Aorta (tissue), 5 donors: ENCODE measurements at regions not wholly inside any gene's neighbourhood (a gene's known extent, or its start where the extent isn't known, plus 50 kb on each side); places are given as distances from the start of the nearest gene placed in this dataset.

Experiments used
- ATAC-seq: fragments of 200-7000 bp; cut with Tn5 transposase; one replicate; pipeline ENCODE4 v1.9.1; 2022; ENCODE audit warnings: moderate library complexity; ENCODE audit not compliant: low FRiP score
- DNase-seq, 2 donors: peaks; one replicate each; pipeline ENCODE4 v3.0.0-alpha.2; 2020
- H3K27ac ChIP-seq, 2 donors: one replicate each; pipeline ENCODE4 v1.5.1; 2013; ENCODE audit warnings: low read length in 2 of 2, mild to moderate bottlenecking in 2 of 2, moderate library complexity in 2 of 2, control low read depth in 1 of 2, inconsistent platforms in 1 of 2, low read depth in 1 of 2
- H3K27me3 ChIP-seq, 2 donors: one replicate each; pipeline ENCODE4 v1.6.1; 2013; ENCODE audit warnings: control low read depth in 1 of 2, low read length in 1 of 2, mild to moderate bottlenecking in 1 of 2, moderate library complexity in 1 of 2; ENCODE audit not compliant: insufficient read depth in 2 of 2, control insufficient read depth in 1 of 2
- H3K36me3 ChIP-seq, 2 donors: one replicate each; pipeline ENCODE4 v1.6.1; 2013; ENCODE audit warnings: control low read depth in 1 of 2, low read length in 1 of 2, mild to moderate bottlenecking in 1 of 2; ENCODE audit not compliant: insufficient read depth in 2 of 2, control insufficient read depth in 1 of 2
- H3K4me1 ChIP-seq, 2 donors: one replicate each; pipeline ENCODE4 v1.6.1; 2013; ENCODE audit warnings: low read length in 2 of 2, control low read depth in 1 of 2, mild to moderate bottlenecking in 1 of 2, moderate library complexity in 1 of 2; ENCODE audit not compliant: insufficient read depth in 2 of 2, control insufficient read depth in 1 of 2
- H3K4me3 ChIP-seq, 2 donors: one replicate each; pipeline ENCODE4 v1.5.1; 2013; ENCODE audit warnings: low read length in 2 of 2, control low read depth in 1 of 2, mild to moderate bottlenecking in 1 of 2
- H3K9me3 ChIP-seq: one replicate; pipeline ENCODE4 v1.6.1; 2013; ENCODE audit warnings: mild to moderate bottlenecking, low read length; ENCODE audit not compliant: control insufficient read depth
- WGBS, 2 donors: extraction: QIAGEN DNeasy Blood & Tissue Kit; methylation state at CpG; one replicate each; pipeline ENCODE4 v1.1.7; 2013; 5-methylcytosine and 5-hydroxymethylcytosine counted together
- intact Hi-C, 2 donors: fragments of 100-400 bp; cut with DNase I; formaldehyde crosslinking; loops; one replicate each; pipeline versions ENCODE4 v1.14.2 to v1.15.0; 2022
- donor health status: healthy with polysubstance abuse.
- donor health status: Bipolar disorder and iron deficiency.
- donor health status: DM: no; HTN: no; CAD: no.
- donor health status: DM: no; HTN: no; CAD: no.
- donor health status: DM: yes; HTN: yes; CAD: no.

GRCh38 chr2:122519821-122520611 is 764.6 kb downstream of the TSN start:
- intact Hi-C loops: no loop called here
- H3K4me1 ChIP-seq: no peaks in the 10 kb centered on the region
- H3K27me3 ChIP-seq: no peaks in the 10 kb centered on the region
- H3K9me3 ChIP-seq: no peaks in the 10 kb centered on the region
- 87 to 88% methylated on average over 4 of the region's 4 CpGs for WGBS, 2 donors
- no peaks in the 10 kb centered on the region for H3K36me3 ChIP-seq
- H3K27ac ChIP-seq: no peak overlapping the region
- no peak overlapping the region for H3K4me3 ChIP-seq
- ATAC-seq (no peak), DNase-seq (no peak)

- H3K27ac ChIP-seq: no peak overlapping the region
- H3K4me1 ChIP-seq: no peaks in the 10 kb centered on the region
- H3K4me3 ChIP-seq: no peak overlapping the region
- intact Hi-C loops: no loop called here
- WGBS, 2 donors: 90 to 93% methylated on average over 4 of the region's 4 CpGs
- H3K9me3 ChIP-seq: no peaks in the 10 kb centered on the region
- H3K36me3 ChIP-seq: no peaks in the 10 kb centered on the region
- no peak for ATAC-seq
- no peak for DNase-seq
- H3K27me3 ChIP-seq: no peaks in the 10 kb centered on the region
These were observed 767.7 kb downstream of the TSN start for GRCh38 chr2:122523143-122523542.

GRCh38 chr2:122523981-122524380 is 768.5 kb downstream of the TSN start:
- Histone ChIP-seq H3K4me1 (no peaks in the 10 kb centered on the region), H3K27me3 (no peaks in the 10 kb centered on the region), H3K36me3 (no peaks in the 10 kb centered on the region), H3K4me3 (no peak overlapping the region), H3K27ac (no peak overlapping the region), H3K9me3 (no peaks in the 10 kb centered on the region)
- ATAC-seq (no peak), DNase-seq (no peak)
- intact Hi-C loops: no loop called here
- 45 to 68% methylated on average over 3 of the region's 3 CpGs for WGBS, 2 donors

- WGBS, 2 donors: 14 to 31% methylated on average over 2 of the region's 2 CpGs
- Histone ChIP-seq H3K27me3 (no peaks in the 10 kb centered on the region), H3K4me1 (no peaks in the 10 kb centered on the region), H3K36me3 (no peaks in the 10 kb centered on the region), H3K4me3 (no peak overlapping the region), H3K27ac (no peak overlapping the region), H3K9me3 (no peaks in the 10 kb centered on the region)
- DNase-seq: no peak
- intact Hi-C loops: no loop called here
- peak; percentile 24 for ATAC-seq
These were observed 769.9 kb downstream of the TSN start for GRCh38 chr2:122525336-122525735.

- ATAC-seq (no peak), DNase-seq (no peak)
- H3K4me1 ChIP-seq: no peaks in the 10 kb centered on the region
- WGBS, 2 donors: 72% methylated on average over 3 of the region's 3 CpGs
- intact Hi-C loops: no loop called here
- no peaks in the 10 kb centered on the region for H3K27me3 ChIP-seq
- H3K4me3 ChIP-seq: no peak overlapping the region
- H3K9me3 ChIP-seq: no peaks in the 10 kb centered on the region
- H3K36me3 ChIP-seq: no peaks in the 10 kb centered on the region
- H3K27ac ChIP-seq: no peak overlapping the region
These were observed 772.6 kb downstream of the TSN start for GRCh38 chr2:122528061-122528460.

- Histone ChIP-seq H3K27me3 (no peaks in the 10 kb centered on the region), H3K36me3 (no peaks in the 10 kb centered on the region), H3K27ac (no peak overlapping the region), H3K9me3 (no peaks in the 10 kb centered on the region), H3K4me1 (no peaks in the 10 kb centered on the region), H3K4me3 (no peak overlapping the region)
- 74 to 78% methylated on average over 11 of the region's 11 CpGs for WGBS, 2 donors
- DNase-seq: no peak
- intact Hi-C loops: no loop called here
- no peak for ATAC-seq
These were observed 773.7 kb downstream of the TSN start for GRCh38 chr2:122528958-122529705.

GRCh38 chr2:122530814-122531213 is 775.4 kb downstream of the TSN start:
- Histone ChIP-seq H3K36me3 (no peaks in the 10 kb centered on the region), H3K4me1 (no peaks in the 10 kb centered on the region), H3K4me3 (no peak overlapping the region), H3K9me3 (no peaks in the 10 kb centered on the region), H3K27me3 (no peaks in the 10 kb centered on the region), H3K27ac (no peak overlapping the region)
- ATAC-seq (no peak), DNase-seq (no peak)
- intact Hi-C loops: no loop called here
- WGBS, 2 donors: 67 to 70% methylated on average over 2 of the region's 2 CpGs

GRCh38 chr2:122531290-122532071 is 776.0 kb downstream of the TSN start:
- DNase-seq (no peak), ATAC-seq (no peak)
- Histone ChIP-seq H3K4me1 (no peaks in the 10 kb centered on the region), H3K27ac (no peak overlapping the region), H3K9me3 (no peaks in the 10 kb centered on the region), H3K36me3 (no peaks in the 10 kb centered on the region), H3K27me3 (no peaks in the 10 kb centered on the region), H3K4me3 (no peak overlapping the region)
- 24 to 27% methylated on average over 15 of the region's 15 CpGs for WGBS, 2 donors
- intact Hi-C loops: no loop called here
